Esophagus squamous epithelium (tissue), 5 donors: ENCODE measurements at regions not wholly inside any gene's neighbourhood (a gene's known extent, or its start where the extent isn't known, plus 50 kb on each side); places are given as distances from the start of the nearest gene placed in this dataset.

Source experiments
- DNase-seq: peaks from one replicate; lab custom pipeline; 2025; lab: John Stamatoyannopoulos, UW
- H3K27ac ChIP-seq, 4 donors: fragments of 200-600 bp; sonication (generic); one replicate each; pipeline ENCODE4 v1.5.1; 2016 to 2019; ENCODE audit warnings: mild to moderate bottlenecking in 1 of 4
- H3K27me3 ChIP-seq, 4 donors: fragments of 200-600 bp; sonication (generic); 1 replicate in 3 of 4; 2 replicates in 1 of 4; pipeline versions ENCODE4 v1.5.1 to v1.6.0; 2017 to 2021; ENCODE audit warnings: antibody characterized with exemption in 1 of 4
- H3K36me3 ChIP-seq, 3 donors: fragments of 200-600 bp; sonication (generic); one replicate each; pipeline ENCODE4 v1.5.1; 2016 to 2019
- H3K4me1 ChIP-seq, 3 donors: fragments of 200-600 bp; sonication (generic); one replicate each; pipeline ENCODE4 v1.5.1; 2017 to 2019
- H3K4me3 ChIP-seq, 4 donors: fragments of 200-600 bp; sonication (generic); 1 replicate in 3 of 4; 2 replicates in 1 of 4; pipeline ENCODE4 v1.5.1; 2016 to 2019; ENCODE audit warnings: mild to moderate bottlenecking in 2 of 4, moderate library complexity in 1 of 4
- H3K9me3 ChIP-seq, 3 donors: fragments of 200-600 bp; sonication (generic); one replicate each; pipeline ENCODE4 v1.5.1; 2016 to 2019
- CTCF ChIP-seq, 6 experiments: fragments of 450-650 bp in 4 of 6; fragments of 200-600 bp in 2 of 6; sonication (generic) in 2 of 6; IDR thresholded peaks; one replicate each; pipeline ENCODE4 v1.5.1; 2016 to 2019; ENCODE audit warnings: antibody characterized with exemption in 6 of 6, mild to moderate bottlenecking in 4 of 6, moderate library complexity in 4 of 6
- POLR2A ChIP-seq, 4 donors: fragments of 450-650 bp; IDR thresholded peaks; one replicate each; pipeline ENCODE4 v1.6.1; 2017; ENCODE audit warnings: antibody characterized with exemption in 4 of 4, mild to moderate bottlenecking in 4 of 4, moderate library complexity in 3 of 4
- WGBS, 2 donors: methylation state at CpG; one replicate each; pipeline ENCODE4 v1.1.5; 2018; 5-methylcytosine and 5-hydroxymethylcytosine counted together
- intact Hi-C: fragments of 100-400 bp; cut with DNase I; formaldehyde crosslinking; loops from one replicate; pipeline ENCODE4 v1.15.0; 2022
- donor health status: DM: yes; HTN: yes; CAD: no.

- no peaks in the 10 kb centered on the region for H3K9me3 ChIP-seq
- H3K4me3 ChIP-seq, result no peak overlapping the region
- DNase-seq, result no peak
- no peak overlapping the region for H3K27ac ChIP-seq
- TF ChIP-seq CTCF (IDR thresholded peaks at IDR 0.05) (no peak), POLR2A (IDR thresholded peaks at IDR 0.05) (no peak)
- intact Hi-C loops, result no loop called here
- no peaks in the 10 kb centered on the region for H3K27me3 ChIP-seq
- no peaks in the 10 kb centered on the region for H3K36me3 ChIP-seq
- peaks cover 0 to 12% (median 0%) of the 10 kb centered on the region in 3 donors for H3K4me1 ChIP-seq
Observed at GRCh38 chr21:35782667-35783066, 277.7 kb downstream of the SETD4 start.

GRCh38 chr21:35780983-35781382 lies 279.3 kb downstream of the SETD4 start:
- 74 to 76% methylated on average over 4 of the region's 4 CpGs for WGBS, 2 donors
- TF ChIP-seq POLR2A (IDR thresholded peaks at IDR 0.05), result no peak
- no peak for TF ChIP-seq CTCF (IDR thresholded peaks at IDR 0.05)

GRCh38 chr21:35779690-35780570 lies 280.4 kb downstream of the SETD4 start:
- intact Hi-C loops, result no loop called here
- 73 to 83% methylated on average over 5 to 7 of the region's 7 CpGs for WGBS, 2 donors
- no peak overlapping the region for H3K4me3 ChIP-seq
- H3K4me1 ChIP-seq, result peaks cover 0 to 36% (median 0%) of the 10 kb centered on the region in 3 donors
- H3K27ac ChIP-seq, result no peak overlapping the region
- no peaks in the 10 kb centered on the region for H3K36me3 ChIP-seq
- no peaks in the 10 kb centered on the region for H3K9me3 ChIP-seq
- H3K27me3 ChIP-seq, result no peaks in the 10 kb centered on the region
- TF ChIP-seq CTCF (IDR thresholded peaks at IDR 0.05) (no peak), POLR2A (IDR thresholded peaks at IDR 0.05) (no peak)
- DNase-seq, result no peak

More at GRCh38 chr21:35780983-35781382, 279.3 kb downstream of the SETD4 start:
- H3K9me3 ChIP-seq, result no peaks in the 10 kb centered on the region
- H3K27me3 ChIP-seq, result no peaks in the 10 kb centered on the region
- H3K27ac ChIP-seq, result peak overlapping the region in 1 of 4 donors; percentile 34
- DNase-seq, result no peak
- H3K4me3 ChIP-seq, result no peak overlapping the region
- H3K36me3 ChIP-seq, result no peaks in the 10 kb centered on the region
- intact Hi-C loops, result no loop called here
- H3K4me1 ChIP-seq, result peaks cover 0 to 26% (median 0%) of the 10 kb centered on the region in 3 donors

- Histone ChIP-seq H3K9me3 (no peaks in the 10 kb centered on the region), H3K4me3 (no peak overlapping the region), H3K36me3 (no peaks in the 10 kb centered on the region), H3K27me3 (no peaks in the 10 kb centered on the region), H3K27ac (no peak overlapping the region), H3K4me1 (peaks cover 0 to 39% (median 0%) of the 10 kb centered on the region in 3 donors)
- WGBS, 2 donors, result 84 to 87% methylated on average over 4 of the region's 4 CpGs
- DNase-seq, result no peak
- intact Hi-C loops, result no loop called here
- no peak for TF ChIP-seq CTCF (IDR thresholded peaks at IDR 0.05)
- TF ChIP-seq POLR2A (IDR thresholded peaks at IDR 0.05), result no peak
Observed at GRCh38 chr21:35779167-35779566, 281.2 kb downstream of the SETD4 start.

GRCh38 chr21:35777081-35777480 lies 283.2 kb downstream of the SETD4 start:
- peak overlapping the region; percentile 40 to 83 (median 68) for H3K27ac ChIP-seq
- TF ChIP-seq CTCF (IDR thresholded peaks at IDR 0.05), result no peak
- no peak for TF ChIP-seq POLR2A (IDR thresholded peaks at IDR 0.05)
- intact Hi-C loops, result no loop called here
- H3K4me3 ChIP-seq, result no peak overlapping the region
- no peaks in the 10 kb centered on the region for H3K9me3 ChIP-seq
- DNase-seq, result no peak
- WGBS, 2 donors, result 88 to 97% methylated on average over 2 of the region's 2 CpGs
- H3K27me3 ChIP-seq, result no peaks in the 10 kb centered on the region
- peaks cover 0 to 39% (median 0%) of the 10 kb centered on the region in 3 donors for H3K4me1 ChIP-seq
- H3K36me3 ChIP-seq, result no peaks in the 10 kb centered on the region
